Tibial nerve (tissue), 4 donors: ENCODE measurements at regions not wholly inside any gene's neighbourhood (a gene's known extent, or its start where the extent isn't known, plus 50 kb on each side); places are given as distances from the start of the nearest gene placed in this dataset.
A peak's percentile ranks its signal among the peaks of the same experiment; 100 is the strongest.

Source experiments
- DNase-seq, 2 donors: peaks; one replicate each; pipeline ENCODE4 v3.0.0-alpha.2; 2019; ENCODE audit warnings: low spot score in 2 of 2
- H3K27ac ChIP-seq, 4 donors: fragments of 200-600 bp; sonication (generic) in 3 of 4; one replicate each; pipeline ENCODE4 v1.5.1; 2017 to 2019; ENCODE audit warnings: mild to moderate bottlenecking in 1 of 4
- H3K27me3 ChIP-seq, 2 donors: fragments of 200-600 bp; sonication (generic) in 1 of 2; one replicate each; pipeline versions ENCODE4 v1.5.1 to v1.6.0; 2017 to 2019
- H3K36me3 ChIP-seq, 3 donors: fragments of 200-600 bp; sonication (generic); one replicate each; pipeline ENCODE4 v1.5.1; 2018 to 2019
- H3K4me1 ChIP-seq, 4 donors: fragments of 200-600 bp; sonication (generic) in 3 of 4; one replicate each; pipeline ENCODE4 v1.5.1; 2017 to 2019
- H3K4me3 ChIP-seq, 4 donors: fragments of 200-600 bp; sonication (generic) in 3 of 4; one replicate each; pipeline ENCODE4 v1.5.1; 2017 to 2019; ENCODE audit warnings: mild to moderate bottlenecking in 1 of 4, moderate library complexity in 1 of 4
- H3K9me3 ChIP-seq, 4 donors: fragments of 200-600 bp; sonication (generic) in 3 of 4; one replicate each; pipeline ENCODE4 v1.5.1; 2017 to 2019
- EP300 ChIP-seq, 2 donors: sonication (generic); formaldehyde crosslinking; IDR thresholded peaks; one replicate each; pipeline ENCODE4 v1.6.1; 2017; ENCODE audit warnings: antibody characterized with exemption in 2 of 2, mild to moderate bottlenecking in 1 of 2
- POLR2A ChIP-seq, 2 donors: fragments of 450-650 bp; IDR thresholded peaks; one replicate each; pipeline ENCODE4 v1.6.1; 2017; ENCODE audit warnings: antibody characterized with exemption in 2 of 2, mild to moderate bottlenecking in 2 of 2, moderate library complexity in 2 of 2
- WGBS, 2 donors: methylation state at CpG; one replicate each; pipeline ENCODE4 v1.1.5; 2018; 5-methylcytosine and 5-hydroxymethylcytosine counted together
- TF ChIP-seq, protein P1 (sequence below), 5 experiments: fragments of 200-600 bp in 3 of 5; fragments of 450-650 bp in 2 of 5; sonication (generic) in 3 of 5; IDR thresholded peaks; one replicate each; pipeline ENCODE4 v1.5.1; 2016 to 2019; ENCODE audit warnings: antibody characterized with exemption in 5 of 5, mild to moderate bottlenecking in 3 of 5, moderate library complexity in 2 of 5

DNA sequence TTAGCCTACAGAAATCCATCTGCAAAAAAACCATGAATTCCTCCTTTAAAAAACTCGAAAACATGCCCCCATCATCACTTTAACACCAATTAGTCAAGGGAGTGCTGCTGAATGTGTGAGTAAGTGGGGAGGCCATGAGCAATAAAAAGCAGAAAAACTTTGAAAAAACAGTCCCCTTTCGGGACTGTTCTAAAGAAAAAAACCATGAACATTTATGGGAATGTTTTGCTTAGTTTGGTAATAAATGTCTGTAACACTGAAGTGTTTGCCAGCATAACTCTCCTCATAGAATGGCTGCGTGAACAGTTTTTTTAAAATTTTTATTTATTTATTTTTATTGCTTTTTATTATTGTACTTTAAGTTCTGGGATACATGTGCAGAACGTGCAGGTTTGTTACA is 99.4 kb upstream of the TARS1 start:
- Histone ChIP-seq H3K27me3 (no peaks in the 10 kb centered on the region), H3K4me1 (peaks cover 0 to 4% (median 0%) of the 10 kb centered on the region in 4 donors), H3K4me3 (no peak overlapping the region), H3K27ac (no peak overlapping the region), H3K36me3 (no peaks in the 10 kb centered on the region), H3K9me3 (peaks cover 0 to 3% (median 0%) of the 10 kb centered on the region in 4 donors)
- no peak for DNase-seq
- 77 to 78% methylated on average over 4 of the region's 4 CpGs for WGBS, 2 donors
- TF ChIP-seq POLR2A (IDR thresholded peaks at IDR 0.05) (no peak), EP300 (IDR thresholded peaks at IDR 0.05) (no peak)
- TF ChIP-seq, protein P1, sequence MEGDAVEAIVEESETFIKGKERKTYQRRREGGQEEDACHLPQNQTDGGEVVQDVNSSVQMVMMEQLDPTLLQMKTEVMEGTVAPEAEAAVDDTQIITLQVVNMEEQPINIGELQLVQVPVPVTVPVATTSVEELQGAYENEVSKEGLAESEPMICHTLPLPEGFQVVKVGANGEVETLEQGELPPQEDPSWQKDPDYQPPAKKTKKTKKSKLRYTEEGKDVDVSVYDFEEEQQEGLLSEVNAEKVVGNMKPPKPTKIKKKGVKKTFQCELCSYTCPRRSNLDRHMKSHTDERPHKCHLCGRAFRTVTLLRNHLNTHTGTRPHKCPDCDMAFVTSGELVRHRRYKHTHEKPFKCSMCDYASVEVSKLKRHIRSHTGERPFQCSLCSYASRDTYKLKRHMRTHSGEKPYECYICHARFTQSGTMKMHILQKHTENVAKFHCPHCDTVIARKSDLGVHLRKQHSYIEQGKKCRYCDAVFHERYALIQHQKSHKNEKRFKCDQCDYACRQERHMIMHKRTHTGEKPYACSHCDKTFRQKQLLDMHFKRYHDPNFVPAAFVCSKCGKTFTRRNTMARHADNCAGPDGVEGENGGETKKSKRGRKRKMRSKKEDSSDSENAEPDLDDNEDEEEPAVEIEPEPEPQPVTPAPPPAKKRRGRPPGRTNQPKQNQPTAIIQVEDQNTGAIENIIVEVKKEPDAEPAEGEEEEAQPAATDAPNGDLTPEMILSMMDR (IDR thresholded peaks at IDR 0.05) = no peak

DNA sequence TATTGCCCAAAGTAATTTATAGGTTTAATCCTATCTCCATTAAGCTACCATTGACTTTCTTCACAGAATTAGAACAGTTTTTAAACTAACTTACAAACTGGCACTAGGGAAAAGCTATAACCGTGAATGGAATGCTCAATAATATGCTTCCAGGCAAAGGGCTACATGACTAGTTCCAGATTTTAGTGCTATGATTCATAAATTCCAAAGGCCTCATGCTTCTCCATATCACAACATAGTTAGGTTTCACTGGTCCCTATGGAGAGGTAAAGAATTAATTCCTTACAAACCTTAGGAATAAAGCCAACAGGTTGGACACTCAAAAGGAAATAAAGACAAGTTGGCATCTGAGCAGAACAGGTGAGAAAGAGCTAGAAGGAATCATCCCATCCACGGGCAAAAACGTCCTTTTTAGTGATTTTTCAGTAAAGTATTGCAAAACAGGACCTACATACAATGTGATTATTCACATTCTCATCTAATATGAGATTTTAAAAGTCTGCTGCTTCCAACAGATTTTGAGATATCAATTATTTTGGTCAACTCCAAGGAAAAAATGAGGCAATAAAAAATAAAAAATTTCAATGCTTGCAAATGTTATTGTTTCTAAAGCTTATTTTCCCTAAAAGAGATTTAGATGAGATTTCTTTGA is 97.0 kb upstream of the TARS1 start:
- peaks cover 0 to 4% (median 0%) of the 10 kb centered on the region in 4 donors for H3K4me1 ChIP-seq
- 46 to 58% methylated on average over 3 of the region's 3 CpGs for WGBS, 2 donors
- no peak for DNase-seq
- H3K27ac ChIP-seq = peak overlapping the region in 1 of 4 donors; percentile 64
- no peaks in the 10 kb centered on the region for H3K36me3 ChIP-seq
- no peak overlapping the region for H3K4me3 ChIP-seq
- no peaks in the 10 kb centered on the region for H3K27me3 ChIP-seq
- H3K9me3 ChIP-seq = peaks cover 0 to 3% (median under 1%) of the 10 kb centered on the region in 4 donors
- TF ChIP-seq, protein P1 (IDR thresholded peaks at IDR 0.05) = no peak
- peak in 1 of 2 donors; percentile 32 for TF ChIP-seq EP300 (IDR thresholded peaks at IDR 0.05)

DNA sequence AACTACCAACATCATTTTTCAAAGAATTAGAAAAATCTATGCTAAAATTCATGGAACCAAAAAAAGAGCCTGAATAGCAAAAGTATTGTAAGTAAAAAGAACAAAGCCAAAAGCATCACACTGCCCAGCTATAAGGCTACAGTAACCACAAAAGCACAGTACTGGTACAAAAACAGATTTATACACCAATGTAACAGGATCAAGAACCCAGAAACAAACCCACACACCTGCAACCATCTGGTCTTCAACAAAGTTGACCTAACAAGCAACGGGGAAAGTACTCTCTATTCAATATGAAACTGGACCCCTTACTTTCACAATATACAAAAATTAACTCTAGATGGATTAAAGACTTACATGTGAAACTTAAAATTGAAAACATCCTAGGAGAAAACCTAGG is 94.2 kb upstream of the TARS1 start:
- no peak for DNase-seq
- WGBS, 2 donors = 64 to 76% methylated on average over 1 of the region's 1 CpG
- no peak overlapping the region for H3K4me3 ChIP-seq
- no peak overlapping the region for H3K27ac ChIP-seq
- no peaks in the 10 kb centered on the region for H3K36me3 ChIP-seq
- no peaks in the 10 kb centered on the region for H3K27me3 ChIP-seq
- peaks cover 0 to 4% (median 0%) of the 10 kb centered on the region in 4 donors for H3K4me1 ChIP-seq
- TF ChIP-seq, protein P1 (IDR thresholded peaks at IDR 0.05) = no peak
- TF ChIP-seq EP300 (IDR thresholded peaks at IDR 0.05) (no peak), POLR2A (IDR thresholded peaks at IDR 0.05) (no peak)
- H3K9me3 ChIP-seq = peaks cover 0 to 10% (median 0%) of the 10 kb centered on the region in 4 donors

DNA sequence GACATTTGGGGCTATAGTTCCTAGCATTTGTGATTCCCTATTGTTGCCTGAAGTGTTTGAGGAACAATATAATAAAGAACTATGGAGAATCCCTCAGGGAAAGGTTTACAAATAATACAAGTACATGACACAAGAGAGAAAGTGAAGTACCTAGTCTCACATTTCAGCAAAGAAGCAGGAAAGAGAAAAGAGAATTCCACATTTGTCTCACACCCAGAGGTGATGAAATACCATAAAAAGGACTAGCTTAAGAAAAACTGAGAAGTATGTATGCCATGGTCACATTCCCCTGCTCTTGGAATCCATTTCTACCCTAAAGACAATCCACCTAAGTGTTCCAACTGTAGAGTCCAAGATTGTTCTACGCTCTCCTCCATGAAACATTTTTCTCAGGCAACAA is 79.0 kb upstream of the TARS1 start:
- TF ChIP-seq POLR2A (IDR thresholded peaks at IDR 0.05) (no peak), EP300 (IDR thresholded peaks at IDR 0.05) (no peak)
- TF ChIP-seq, protein P1 (IDR thresholded peaks at IDR 0.05) = no peak
- Histone ChIP-seq H3K27me3 (no peaks in the 10 kb centered on the region), H3K4me3 (no peak overlapping the region), H3K4me1 (peaks cover 0 to 25% (median 9%) of the 10 kb centered on the region in 4 donors), H3K9me3 (peaks cover 0 to 6% (median 0%) of the 10 kb centered on the region in 4 donors), H3K27ac (peak overlapping the region in 1 of 4 donors; percentile 58), H3K36me3 (no peaks in the 10 kb centered on the region)
- 92 to 93% methylated on average over 1 of the region's 1 CpG for WGBS, 2 donors
- DNase-seq = no peak

DNA sequence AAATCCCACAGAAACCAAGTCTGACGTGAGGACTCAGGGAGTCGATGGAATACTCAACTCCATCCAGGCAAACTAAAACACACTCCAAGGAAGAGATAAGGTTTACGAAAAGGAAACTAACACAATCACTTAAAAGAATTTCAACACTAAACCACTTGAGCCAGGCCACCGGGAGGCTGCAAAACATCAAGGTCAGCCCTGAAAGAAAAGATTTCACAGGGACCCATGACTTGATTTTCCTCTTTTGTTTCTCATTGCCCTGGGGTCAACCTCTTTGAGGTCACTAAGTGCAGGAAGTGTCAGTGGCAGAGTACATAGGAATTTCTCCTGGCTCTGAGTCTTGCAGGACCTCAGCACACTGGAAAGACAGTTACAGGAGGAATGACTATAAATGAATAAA is 77.8 kb upstream of the TARS1 start:
- TF ChIP-seq EP300 (IDR thresholded peaks at IDR 0.05) (peak in 1 of 2 donors; percentile 69), POLR2A (IDR thresholded peaks at IDR 0.05) (no peak)

More for the DNA sequence above, 77.8 kb upstream of the TARS1 start:
- no peaks in the 10 kb centered on the region for H3K27me3 ChIP-seq
- peak overlapping the region in 3 of 4 donors; percentile 15 to 78 (median 58) for H3K27ac ChIP-seq
- peaks cover 0 to 25% (median 9%) of the 10 kb centered on the region in 4 donors for H3K4me1 ChIP-seq
- DNase-seq = peak in 1 of 2 donors; percentile 39
- H3K36me3 ChIP-seq = no peaks in the 10 kb centered on the region
- no peak overlapping the region for H3K4me3 ChIP-seq
- WGBS, 2 donors = 26 to 30% methylated on average over 4 of the region's 4 CpGs
- peaks cover 0 to 6% (median 0%) of the 10 kb centered on the region in 4 donors for H3K9me3 ChIP-seq
